Umbilical cord (tissue), 1 donor: ENCODE measurements at regions not wholly inside any gene's neighbourhood (a gene's known extent, or its start where the extent isn't known, plus 50 kb on each side); places are given as distances from the start of the nearest gene placed in this dataset.
"Not testable (repeated sequence)": the region's sequence is repeated elsewhere in the genome, so short reads cannot be mapped to it uniquely, and the experiment has no call there.

Experiments used
- DNase-seq: peaks from one replicate; pipeline ENCODE4 v3.0.0-alpha.2; 2015; ENCODE audit warnings: low spot score

DNA sequence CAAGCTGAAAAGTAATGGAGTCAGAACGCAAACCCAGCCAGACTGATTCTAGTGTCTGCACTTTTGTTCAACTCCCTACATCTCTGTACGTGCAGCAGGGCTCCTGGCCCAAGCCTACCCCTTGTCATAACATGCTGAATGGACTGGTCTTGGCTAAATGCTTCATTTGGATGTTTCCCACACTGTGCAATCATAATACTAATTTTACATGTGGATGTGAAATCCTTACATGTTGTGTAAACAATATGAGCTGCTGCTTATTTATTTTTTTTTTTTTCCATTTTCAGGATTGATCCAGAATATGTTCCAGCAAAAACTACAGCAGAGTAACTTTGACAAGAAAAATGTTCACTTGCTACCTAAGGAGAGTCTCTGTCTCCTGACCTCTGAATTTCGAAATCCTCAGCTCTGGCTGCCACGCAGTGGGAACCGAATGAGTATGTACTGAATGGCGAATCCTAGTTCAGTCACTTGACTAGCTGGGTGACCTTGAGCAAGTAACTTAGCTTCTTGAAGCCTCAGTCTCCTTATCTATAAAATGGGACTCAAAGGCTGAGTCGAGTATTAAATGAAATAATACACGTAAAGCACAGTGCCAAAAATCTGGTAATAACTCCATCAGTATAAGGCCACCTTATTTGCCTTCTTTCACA is 133.4 kb downstream of the EHF start:
- DNase-seq = no peak

DNA sequence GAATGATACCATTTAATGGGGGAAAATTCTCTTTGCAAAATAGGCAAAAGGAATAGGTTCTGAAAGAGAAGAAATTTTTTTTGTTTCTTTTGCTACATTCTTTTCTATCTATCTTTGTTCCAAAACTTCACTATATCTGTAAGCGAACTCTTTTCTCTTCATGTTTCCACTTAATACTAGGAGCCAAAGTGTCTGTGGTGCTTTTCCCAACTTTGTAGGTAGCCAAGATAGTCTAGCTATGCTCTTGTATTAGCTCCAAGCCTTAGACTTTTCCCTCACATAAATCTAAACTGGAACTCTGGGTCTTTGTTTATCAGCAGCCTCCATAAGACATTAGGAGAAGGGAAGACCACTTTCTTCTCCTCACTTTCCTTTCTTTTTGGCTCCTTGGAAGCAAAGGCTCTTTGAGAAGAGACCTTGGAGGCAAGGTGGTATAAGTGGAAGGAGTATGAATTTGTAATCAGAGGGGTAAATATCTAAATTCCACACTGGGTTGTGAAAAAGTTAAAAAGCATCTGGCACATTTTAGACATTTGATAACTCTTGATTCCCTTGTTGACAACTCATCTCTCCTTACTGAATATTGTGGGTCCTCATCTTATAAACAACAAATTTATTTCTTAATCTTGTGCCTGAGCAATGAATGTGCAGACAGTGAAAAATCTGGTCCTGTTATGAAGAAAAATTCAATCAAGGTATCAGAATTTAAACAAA is 130.0 kb downstream of the EHF start:
- DNase-seq = no peak

DNA sequence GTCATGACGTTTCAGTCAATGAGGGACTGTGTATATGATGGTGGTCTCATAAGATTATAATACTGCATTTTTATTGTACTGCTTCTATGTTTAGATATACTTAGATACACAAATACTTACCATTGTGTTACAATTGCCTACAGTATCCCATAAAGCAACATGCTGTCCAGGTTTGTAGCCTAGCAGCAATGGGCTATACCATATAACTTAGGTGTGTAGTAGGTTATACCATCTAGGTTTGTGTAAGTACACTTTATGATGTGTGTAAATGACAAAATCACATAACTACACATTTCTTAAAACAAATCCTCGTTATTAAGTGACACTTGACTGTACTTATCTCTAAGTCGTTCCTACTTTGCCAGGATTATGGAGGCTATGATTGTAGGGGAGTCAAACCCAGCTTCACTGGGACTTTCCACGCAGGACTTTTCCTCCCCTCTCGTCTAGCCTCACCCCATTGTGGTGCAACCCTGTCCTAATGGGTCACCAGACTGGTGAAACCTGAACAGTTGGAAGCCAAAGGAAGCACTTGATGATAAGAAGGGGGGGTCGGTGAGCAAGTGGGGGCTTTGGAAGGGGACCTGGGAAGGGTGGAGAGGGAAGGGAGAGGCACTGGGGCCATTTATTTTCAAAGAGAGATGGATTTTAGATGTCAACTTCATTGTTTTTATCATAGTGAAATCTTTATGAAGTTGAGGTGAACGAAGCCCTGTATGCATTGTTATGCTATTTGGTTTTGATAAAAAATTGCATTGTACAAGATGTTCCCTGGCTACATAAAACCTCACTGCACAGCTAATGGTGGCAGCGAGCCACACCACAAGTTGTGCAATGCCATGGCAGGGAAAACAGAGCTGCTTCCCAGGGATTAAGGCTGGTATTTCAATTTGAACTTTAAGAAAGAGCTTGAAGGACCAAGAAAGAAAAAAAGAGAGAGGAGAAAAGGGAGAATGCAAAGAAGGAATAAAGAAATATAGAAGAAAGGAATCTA is 129.1 kb downstream of the EHF start:
- DNase-seq = peak; percentile 71

DNA sequence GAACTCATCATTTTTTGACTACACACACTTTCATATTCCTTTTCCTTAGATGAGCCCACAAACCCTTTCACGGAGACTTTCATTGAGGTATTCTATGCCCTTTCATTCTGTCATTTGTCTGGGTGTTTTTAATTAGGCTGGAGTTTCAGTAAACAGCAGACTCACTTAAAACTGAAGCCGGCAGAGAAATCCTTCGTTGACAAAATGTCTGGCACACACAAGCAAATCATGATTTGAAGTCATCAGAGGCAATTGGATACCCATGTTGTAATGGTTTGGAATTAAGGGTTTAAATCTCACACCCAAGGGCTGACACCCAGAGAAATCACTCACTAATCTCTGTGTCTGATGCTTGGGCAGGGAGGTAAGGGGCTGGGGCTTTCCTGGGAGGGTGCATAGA is 127.1 kb downstream of the EHF start:
- DNase-seq = no peak

DNA sequence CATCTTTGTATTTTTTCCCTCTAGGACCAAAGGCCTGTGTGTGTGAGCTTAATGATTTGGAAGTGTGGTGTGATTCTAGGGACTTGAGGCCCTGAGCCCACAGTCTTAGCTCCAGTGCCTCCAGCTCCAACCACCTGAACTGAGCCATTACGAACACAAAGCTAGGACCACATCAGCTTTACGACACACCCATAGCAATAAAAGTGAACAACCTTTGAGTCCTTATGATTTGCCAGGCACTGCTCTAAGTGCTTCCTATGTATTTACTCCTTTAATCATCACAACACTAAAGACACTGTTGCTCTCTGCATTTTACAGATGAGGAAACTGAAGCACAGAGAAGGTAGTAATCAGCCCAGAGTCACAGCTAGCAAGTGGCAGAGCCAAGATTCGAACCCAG is 126.4 kb downstream of the EHF start:
- no peak for DNase-seq

DNA sequence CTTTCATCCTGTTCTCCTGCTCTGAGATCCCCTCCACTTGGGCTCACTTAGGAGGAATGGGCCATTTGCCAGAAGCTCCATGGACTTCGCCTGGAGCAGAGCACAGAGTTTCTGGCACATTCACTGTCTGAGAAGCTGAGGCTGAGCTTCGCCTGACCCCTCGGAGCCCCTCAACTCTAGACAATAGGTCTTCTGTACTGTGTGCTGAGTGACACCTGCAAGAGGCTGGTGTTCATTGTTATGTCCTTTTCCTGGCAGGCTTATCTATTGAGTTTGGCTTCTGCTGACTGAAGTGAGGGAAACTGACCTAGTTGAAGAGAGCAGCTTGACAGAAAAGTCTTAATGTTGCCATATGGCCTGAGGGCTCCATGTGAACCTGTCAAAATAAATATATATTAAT is 124.3 kb downstream of the EHF start:
- no peak for DNase-seq

DNA sequence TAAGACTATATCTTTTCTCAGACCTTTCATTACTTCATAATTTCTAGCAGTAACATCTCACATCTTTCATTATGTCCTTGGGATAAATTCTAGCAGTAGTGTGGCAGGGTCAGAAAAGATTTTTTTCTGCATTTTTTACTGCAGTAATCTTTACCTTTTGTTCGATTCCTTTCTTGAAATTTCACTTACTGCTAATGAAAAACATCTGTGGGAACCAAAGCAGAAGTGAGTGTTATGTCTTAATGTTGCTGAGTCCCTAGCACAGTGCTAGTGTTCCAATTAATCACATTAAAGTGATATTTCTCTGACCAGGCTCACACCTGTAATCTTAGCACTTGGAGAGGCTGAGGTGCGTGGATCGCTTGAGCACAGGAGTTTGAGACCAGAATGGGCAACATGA is 123.6 kb downstream of the EHF start:
- no peak for DNase-seq

DNA sequence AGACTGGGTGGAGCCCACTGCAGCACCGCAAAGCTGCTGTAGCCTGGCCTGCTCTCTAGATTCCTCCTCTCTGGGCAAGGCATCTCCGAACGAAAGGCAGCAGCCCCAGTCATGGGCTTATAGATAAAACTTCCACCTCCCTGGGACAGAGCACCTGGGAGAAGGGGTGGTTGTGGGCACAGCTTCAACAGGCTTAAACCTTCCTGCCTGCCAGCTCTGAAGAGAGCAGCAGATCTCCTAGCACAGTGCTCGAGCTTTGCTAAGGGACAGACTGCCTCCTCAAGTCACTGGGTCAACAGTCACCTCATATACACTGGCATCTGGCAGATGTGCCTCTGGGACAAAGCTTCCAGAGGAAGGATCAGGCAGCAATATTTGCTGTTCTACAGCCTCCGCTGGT is 117.3 kb downstream of the EHF start:
- no peak for DNase-seq

DNA sequence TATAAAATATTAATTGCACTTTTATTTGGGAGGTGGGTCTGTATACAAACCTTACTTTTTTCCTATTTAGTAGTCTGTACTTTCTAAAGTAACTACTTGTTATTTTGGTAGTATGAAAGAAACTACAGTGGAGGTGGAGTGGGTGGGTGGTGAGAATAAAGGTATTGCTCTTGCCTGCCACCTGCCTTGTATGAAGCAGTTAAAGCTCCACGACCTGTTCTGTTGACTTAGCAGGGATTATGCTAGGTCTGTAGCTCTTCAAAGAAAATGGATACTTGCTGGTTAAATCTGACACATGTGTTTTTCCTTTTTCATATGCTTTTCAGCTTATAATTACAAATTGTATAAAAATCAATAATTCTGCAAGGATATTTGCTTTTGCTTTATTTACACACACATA is 111.9 kb downstream of the EHF start:
- no peak for DNase-seq

DNA sequence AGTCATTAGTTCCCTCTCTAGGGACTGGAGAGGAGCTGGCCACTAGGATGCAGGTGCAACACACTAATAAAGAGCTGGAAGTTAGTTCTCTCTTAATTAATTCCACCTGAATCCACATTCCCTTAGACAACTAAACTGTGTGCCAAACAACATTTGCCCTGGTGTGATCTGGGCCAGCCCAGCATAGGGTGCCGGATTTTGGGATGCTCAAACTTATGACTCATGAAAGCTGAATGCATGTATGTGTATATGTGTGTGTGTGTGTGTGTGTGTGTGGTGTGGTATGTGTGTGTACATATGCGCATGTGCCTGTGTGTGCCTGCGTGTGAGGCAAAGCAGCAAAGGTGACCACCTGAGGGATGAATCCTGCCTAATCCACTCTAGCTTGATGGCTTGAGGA is 110.7 kb downstream of the EHF start:
- no peak for DNase-seq

DNA sequence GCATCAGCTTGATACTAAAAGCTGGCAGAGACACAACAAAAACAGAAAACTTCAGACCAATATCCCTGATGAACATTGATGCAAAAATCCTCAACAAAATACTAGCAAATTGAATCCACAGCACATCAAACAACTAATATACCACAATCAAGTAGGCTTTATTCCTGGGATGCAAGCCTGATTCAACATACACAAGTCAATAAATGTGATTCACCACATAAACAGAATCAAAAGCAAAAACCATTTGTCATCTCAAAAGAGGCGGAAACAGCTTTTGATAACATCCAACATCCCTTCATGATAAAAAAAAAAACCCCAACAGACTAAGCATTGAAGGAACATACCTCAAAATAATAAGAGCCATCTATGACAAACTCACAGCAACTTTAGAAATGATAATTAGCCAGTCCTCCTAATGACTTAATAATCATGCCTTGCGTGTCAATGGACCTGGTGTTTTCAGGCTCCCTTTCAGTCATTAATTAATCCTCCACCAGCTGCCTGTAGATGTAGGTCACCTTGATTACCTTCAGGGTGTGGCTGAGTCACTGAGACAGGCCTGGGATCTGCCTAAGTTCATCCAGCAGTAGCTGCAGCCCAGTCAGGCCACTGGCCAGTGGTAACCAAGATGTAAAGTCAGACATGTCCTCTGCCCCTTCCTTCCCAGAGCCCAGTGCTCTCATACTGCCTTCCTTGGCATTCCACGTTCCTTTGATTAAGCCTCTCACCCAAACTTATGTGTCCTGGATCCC is 109.8 kb downstream of the EHF start:
- DNase-seq = no peak

DNA sequence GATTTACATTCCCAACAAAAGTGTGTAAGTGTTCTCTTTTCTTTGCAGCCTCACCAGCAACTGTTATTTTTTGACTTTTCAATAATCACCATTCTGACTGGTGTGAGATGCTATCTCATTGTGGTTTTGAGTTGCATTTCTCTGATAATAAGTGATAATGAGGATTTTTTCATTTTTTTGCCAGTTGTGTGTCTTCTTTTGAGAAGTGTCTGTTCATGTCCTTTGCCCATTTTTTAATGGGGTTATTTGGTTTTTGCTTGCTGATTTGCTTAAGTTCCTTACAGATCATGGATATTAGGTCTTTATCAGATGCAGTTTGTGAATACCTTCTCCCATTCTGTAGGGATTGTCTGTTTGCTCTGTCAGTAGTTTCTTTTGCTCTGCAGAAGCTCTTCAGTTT is 107.7 kb downstream of the EHF start:
- no peak for DNase-seq

DNA sequence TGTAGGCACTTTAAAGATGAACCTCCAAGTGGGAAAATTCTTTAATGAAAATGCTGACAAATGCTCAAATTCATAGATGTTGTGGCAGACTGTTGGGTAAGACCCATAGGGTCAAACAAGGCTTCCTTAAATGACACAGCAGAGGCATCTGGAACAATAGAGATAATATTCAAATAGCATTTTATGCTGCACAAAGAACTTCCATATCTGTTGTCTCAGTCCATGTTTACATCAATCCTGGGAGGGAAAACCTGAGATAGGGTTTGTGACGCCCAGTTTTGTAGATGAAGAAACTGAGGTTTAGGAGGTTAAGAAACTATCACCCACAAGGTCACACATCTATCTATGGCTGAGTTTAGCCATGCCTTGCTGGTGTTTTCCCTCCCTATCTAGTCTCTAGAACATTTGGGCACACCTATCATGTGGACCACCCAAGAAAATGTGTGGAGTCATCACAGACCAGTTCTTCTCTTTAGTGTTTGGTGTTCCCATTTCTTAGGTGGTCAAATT is 106.4 kb downstream of the EHF start:
- DNase-seq = no peak

DNA sequence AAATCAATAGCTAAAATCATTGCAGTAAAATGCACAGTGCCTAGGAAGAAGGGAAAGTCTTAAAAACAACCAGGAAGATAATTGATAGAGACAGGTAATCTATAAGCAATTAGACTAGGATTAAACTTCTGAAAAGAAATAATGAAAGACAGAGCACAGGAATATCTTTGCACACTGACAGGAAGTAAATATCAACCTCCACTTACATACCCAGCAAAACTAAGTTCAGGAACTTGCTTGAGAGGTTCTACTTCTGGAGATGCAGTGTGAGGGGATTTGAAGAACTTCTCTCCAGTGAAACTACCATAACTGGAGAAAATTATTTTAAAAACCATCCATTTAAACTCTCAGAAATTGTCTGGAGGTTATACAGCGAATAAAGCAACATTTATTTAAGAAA is 104.1 kb downstream of the EHF start:
- DNase-seq = no peak

DNA sequence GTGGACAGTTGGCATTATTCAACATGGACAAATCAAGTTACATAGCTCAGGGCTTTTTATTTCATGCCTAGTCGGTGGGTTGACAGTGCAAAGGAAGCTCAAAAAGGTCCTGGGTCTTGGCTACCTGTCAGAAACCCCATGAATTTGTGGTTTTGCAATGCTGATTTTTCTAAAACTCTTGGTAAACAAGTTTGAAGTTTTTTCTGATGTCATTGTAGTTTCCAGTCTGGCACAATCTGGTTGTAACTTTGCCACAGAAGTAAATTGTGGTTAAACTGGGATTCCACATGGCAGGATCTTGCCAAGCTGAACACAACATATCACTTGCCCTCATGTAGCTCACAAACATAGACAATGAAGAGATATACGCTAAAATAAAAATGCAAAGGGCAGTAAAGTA is 100.8 kb downstream of the EHF start:
- DNase-seq = no peak

DNA sequence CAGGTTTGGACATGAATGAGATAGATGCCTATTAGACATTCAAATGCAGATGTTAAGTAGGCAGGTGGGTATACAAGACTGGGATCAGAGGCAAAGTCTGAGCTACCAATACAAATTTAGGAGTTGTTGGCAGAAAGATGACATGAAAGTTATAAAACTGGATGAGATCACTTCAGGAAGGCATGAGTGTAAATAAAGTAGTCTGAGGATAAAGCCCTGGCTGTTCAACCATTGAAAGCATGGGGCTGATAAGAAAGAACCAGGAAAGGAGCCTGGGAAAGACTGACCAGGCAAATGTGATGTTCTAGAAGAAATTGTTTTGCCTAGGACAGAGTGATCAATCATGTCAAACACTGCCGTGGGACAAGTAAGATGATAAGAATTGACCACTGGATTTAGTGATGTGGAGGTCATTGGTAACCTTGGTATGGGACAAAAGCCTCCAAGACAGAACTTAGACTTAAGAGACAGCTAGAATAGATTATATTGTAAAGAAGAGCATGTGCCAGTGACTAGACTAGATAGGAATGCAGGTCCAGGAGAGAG is 98.5 kb downstream of the EHF start:
- DNase-seq = no peak

DNA sequence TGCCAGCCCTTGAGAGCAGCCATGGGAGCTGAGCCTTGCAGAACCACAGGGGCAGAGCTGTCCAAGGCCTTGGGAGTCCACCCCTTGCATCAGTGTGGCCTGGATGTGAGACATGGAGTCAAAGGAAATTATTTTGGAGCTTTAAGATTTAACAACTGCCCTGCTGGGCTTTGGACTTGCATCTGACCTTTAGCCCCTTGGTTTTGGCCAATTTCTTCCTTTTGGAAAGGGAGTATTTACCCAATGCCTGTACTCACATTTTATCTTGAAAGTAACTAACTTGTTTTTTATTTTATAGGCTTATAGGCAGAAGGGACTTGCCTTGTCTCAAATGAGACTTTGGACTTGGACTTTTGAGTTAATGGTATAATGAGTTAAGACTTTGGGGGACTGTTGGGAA is 92.7 kb downstream of the EHF start:
- DNase-seq = not testable (repeated sequence)
